ENCODE measurements at regions not wholly inside any gene's neighbourhood (a gene's known extent, or its start where the extent isn't known, plus 50 kb on each side); places are given as distances from the start of the nearest gene placed in this dataset.

GRCh38 chr4:114279711-114280110, 300.3 kb upstream of the ARSJ start:
- TF ChIP-seq POLR2A (IDR thresholded peaks at IDR 0.05): no peak
- TF ChIP-seq CTCF (IDR thresholded peaks at IDR 0.05): no peak

All from vagina (tissue), 2 donors.